ENCODE measurements at regions not wholly inside any gene's neighbourhood (a gene's known extent, or its start where the extent isn't known, plus 50 kb on each side); places are given as distances from the start of the nearest gene placed in this dataset.

DNA sequence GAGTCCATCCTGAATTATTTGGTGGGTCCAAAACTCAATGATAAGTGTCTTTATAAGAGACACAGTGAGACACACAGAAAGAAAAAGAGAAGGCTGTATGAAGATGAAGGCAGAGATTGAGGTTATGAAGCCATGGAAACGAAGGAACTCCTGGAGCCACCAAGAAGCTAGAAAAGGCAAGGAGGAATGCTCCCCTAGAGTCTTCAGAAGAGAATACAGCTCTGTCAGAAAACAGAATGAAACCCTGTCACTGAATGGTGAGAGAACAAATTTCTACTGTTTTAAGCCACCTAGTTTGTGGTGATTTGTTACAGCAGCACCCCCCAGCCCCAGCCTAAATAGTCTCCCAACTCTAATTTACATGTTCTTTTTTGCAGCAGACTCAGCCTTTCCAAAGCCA is 635.1 kb downstream of the EPHA7 start:
- Histone ChIP-seq H3K27ac (replicated peaks) (no peak overlapping the region), H3K4me3 (replicated peaks; ENCODE audit: insufficient read depth, low read length) (no peak overlapping the region), H3K27me3 (ENCODE audit: insufficient read depth, poor library complexity, severe bottlenecking) (no peaks in the 10 kb centered on the region)
- TF ChIP-seq CTCF (IDR thresholded peaks at IDR 0.05; ENCODE audit: insufficient read depth, low read length), result no peak
- TF ChIP-seq POLR2AphosphoS5 (IDR thresholded peaks at IDR 0.05; ENCODE audit: low read depth), result no peak
- TF ChIP-seq, protein P1, sequence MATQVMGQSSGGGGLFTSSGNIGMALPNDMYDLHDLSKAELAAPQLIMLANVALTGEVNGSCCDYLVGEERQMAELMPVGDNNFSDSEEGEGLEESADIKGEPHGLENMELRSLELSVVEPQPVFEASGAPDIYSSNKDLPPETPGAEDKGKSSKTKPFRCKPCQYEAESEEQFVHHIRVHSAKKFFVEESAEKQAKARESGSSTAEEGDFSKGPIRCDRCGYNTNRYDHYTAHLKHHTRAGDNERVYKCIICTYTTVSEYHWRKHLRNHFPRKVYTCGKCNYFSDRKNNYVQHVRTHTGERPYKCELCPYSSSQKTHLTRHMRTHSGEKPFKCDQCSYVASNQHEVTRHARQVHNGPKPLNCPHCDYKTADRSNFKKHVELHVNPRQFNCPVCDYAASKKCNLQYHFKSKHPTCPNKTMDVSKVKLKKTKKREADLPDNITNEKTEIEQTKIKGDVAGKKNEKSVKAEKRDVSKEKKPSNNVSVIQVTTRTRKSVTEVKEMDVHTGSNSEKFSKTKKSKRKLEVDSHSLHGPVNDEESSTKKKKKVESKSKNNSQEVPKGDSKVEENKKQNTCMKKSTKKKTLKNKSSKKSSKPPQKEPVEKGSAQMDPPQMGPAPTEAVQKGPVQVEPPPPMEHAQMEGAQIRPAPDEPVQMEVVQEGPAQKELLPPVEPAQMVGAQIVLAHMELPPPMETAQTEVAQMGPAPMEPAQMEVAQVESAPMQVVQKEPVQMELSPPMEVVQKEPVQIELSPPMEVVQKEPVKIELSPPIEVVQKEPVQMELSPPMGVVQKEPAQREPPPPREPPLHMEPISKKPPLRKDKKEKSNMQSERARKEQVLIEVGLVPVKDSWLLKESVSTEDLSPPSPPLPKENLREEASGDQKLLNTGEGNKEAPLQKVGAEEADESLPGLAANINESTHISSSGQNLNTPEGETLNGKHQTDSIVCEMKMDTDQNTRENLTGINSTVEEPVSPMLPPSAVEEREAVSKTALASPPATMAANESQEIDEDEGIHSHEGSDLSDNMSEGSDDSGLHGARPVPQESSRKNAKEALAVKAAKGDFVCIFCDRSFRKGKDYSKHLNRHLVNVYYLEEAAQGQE (IDR thresholded peaks at IDR 0.05; ENCODE audit: insufficient replicate concordance, low read depth), result no peak
- no peak for TF ChIP-seq GABPA (IDR thresholded peaks at IDR 0.05; ENCODE audit: low read depth)
- TF ChIP-seq SPI1 (IDR thresholded peaks at IDR 0.05; ENCODE audit: borderline replicate concordance, low read depth), result no peak
- no peak for DNase-seq (ENCODE audit: low read depth in 1 of 2, low spot score in 1 of 2)

- Histone ChIP-seq H3K27me3 (ENCODE audit: insufficient read depth, poor library complexity, severe bottlenecking) (no peaks in the 10 kb centered on the region), H3K4me3 (replicated peaks; ENCODE audit: insufficient read depth, low read length) (no peak overlapping the region), H3K27ac (replicated peaks) (no peak overlapping the region)
- no peak for DNase-seq (ENCODE audit: low read depth in 1 of 2, low spot score in 1 of 2)
- TF ChIP-seq GABPA (IDR thresholded peaks at IDR 0.05; ENCODE audit: low read depth) (no peak), SPI1 (IDR thresholded peaks at IDR 0.05; ENCODE audit: borderline replicate concordance, low read depth) (no peak), CTCF (IDR thresholded peaks at IDR 0.05; ENCODE audit: insufficient read depth, low read length) (no peak), POLR2AphosphoS5 (IDR thresholded peaks at IDR 0.05; ENCODE audit: low read depth) (no peak)
- TF ChIP-seq, protein P1 (IDR thresholded peaks at IDR 0.05; ENCODE audit: insufficient replicate concordance, low read depth), result no peak
Measured at GRCh38 chr6:92779746-92780145, 639.6 kb downstream of the EPHA7 start.

GRCh38 chr6:92777146-92777740 is 642.1 kb downstream of the EPHA7 start:
- no peak overlapping the region for H3K27ac ChIP-seq (replicated peaks)
- TF ChIP-seq, protein P1 (IDR thresholded peaks at IDR 0.05; ENCODE audit: insufficient replicate concordance, low read depth), result no peak
- TF ChIP-seq CTCF (IDR thresholded peaks at IDR 0.05; ENCODE audit: insufficient read depth, low read length), result peak; percentile 34
- no peak for DNase-seq (ENCODE audit: low read depth in 1 of 2, low spot score in 1 of 2)
- H3K4me3 ChIP-seq (replicated peaks; ENCODE audit: insufficient read depth, low read length), result no peak overlapping the region
- no peaks in the 10 kb centered on the region for H3K27me3 ChIP-seq (ENCODE audit: insufficient read depth, poor library complexity, severe bottlenecking)
